Kidney (tissue), 13 donors: ENCODE measurements at regions not wholly inside any gene's neighbourhood (a gene's known extent, or its start where the extent isn't known, plus 50 kb on each side); places are given as distances from the start of the nearest gene placed in this dataset.

Experiments used
- DNase-seq, 5 donors: peaks; one replicate each; pipeline ENCODE4 v3.0.0-alpha.2; 2013 to 2020
- FAIRE-seq: peaks from 2 replicates; lab custom pipeline; 2012; peaks lifted over from hg19 to GRCh38; lab: Jason Lieb, UNC
- H3K27ac ChIP-seq, 2 donors: one replicate each; pipeline ENCODE4 v1.7.0; 2013; ENCODE audit warnings: low read depth in 2 of 2, low read length in 2 of 2, inconsistent platforms in 1 of 2
- H3K27me3 ChIP-seq: one replicate; pipeline ENCODE4 v1.7.1; 2013; ENCODE audit warnings: low read length, inconsistent platforms; ENCODE audit not compliant: control insufficient read depth, insufficient read depth
- H3K36me3 ChIP-seq, 3 donors: one replicate each; pipeline versions ENCODE4 v1.7.0 to v1.7.1; 2013; ENCODE audit warnings: low read length in 3 of 3, control low read depth in 1 of 3, inconsistent platforms in 1 of 3; ENCODE audit not compliant: insufficient read depth in 3 of 3, control insufficient read depth in 2 of 3
- H3K4me1 ChIP-seq, 3 donors: one replicate each; pipeline versions ENCODE4 v1.7.0 to v1.7.1; 2013; ENCODE audit warnings: low read length in 3 of 3, inconsistent platforms in 1 of 3, low read depth in 1 of 3; ENCODE audit not compliant: control insufficient read depth in 2 of 3, insufficient read depth in 2 of 3
- H3K4me3 ChIP-seq, 3 donors: one replicate each; pipeline versions ENCODE4 v1.7.0 to v1.8.1; 2013; ENCODE audit warnings: low read length in 3 of 3, control low read depth in 1 of 3, inconsistent platforms in 1 of 3
- H3K9ac ChIP-seq, 3 donors: one replicate each; pipeline versions ENCODE4 v1.7.0 to v1.7.1; 2013; ENCODE audit warnings: low read length in 3 of 3, control low read depth in 1 of 3, inconsistent platforms in 1 of 3
- H3K9me3 ChIP-seq, 3 donors: one replicate each; pipeline versions ENCODE4 v1.7.0 to v1.7.1; 2013; ENCODE audit warnings: low read length in 3 of 3, control low read depth in 1 of 3, inconsistent platforms in 1 of 3; ENCODE audit not compliant: control insufficient read depth in 2 of 3, insufficient read depth in 1 of 3
- intact Hi-C: fragments of 100-400 bp; cut with DNase I; formaldehyde crosslinking; loops from one replicate; pipeline ENCODE4 v1.11.1; 2022
- TF ChIP-seq, protein P1 (sequence below): IDR thresholded peaks from 3 replicates; pipeline ENCODE4 v1.5.1; 2012; ENCODE audit warnings: mild to moderate bottlenecking, moderate library complexity, borderline replicate concordance; ENCODE audit not compliant: insufficient read depth; ENCODE audit errors: extremely low read depth
- donor health status: control.
- donor health status: control.
- donor health status: control.
- donor health status: control.
- donor health status: control.
- donor health status: DM: yes; HTN: yes; CAD: no.
- donor health status: Normal renal cell carcinoma (clear cell type).

- H3K27me3 ChIP-seq = no peaks in the 10 kb centered on the region
- H3K36me3 ChIP-seq = no peaks in the 10 kb centered on the region
- no peak overlapping the region for H3K4me3 ChIP-seq
- TF ChIP-seq, protein P1, sequence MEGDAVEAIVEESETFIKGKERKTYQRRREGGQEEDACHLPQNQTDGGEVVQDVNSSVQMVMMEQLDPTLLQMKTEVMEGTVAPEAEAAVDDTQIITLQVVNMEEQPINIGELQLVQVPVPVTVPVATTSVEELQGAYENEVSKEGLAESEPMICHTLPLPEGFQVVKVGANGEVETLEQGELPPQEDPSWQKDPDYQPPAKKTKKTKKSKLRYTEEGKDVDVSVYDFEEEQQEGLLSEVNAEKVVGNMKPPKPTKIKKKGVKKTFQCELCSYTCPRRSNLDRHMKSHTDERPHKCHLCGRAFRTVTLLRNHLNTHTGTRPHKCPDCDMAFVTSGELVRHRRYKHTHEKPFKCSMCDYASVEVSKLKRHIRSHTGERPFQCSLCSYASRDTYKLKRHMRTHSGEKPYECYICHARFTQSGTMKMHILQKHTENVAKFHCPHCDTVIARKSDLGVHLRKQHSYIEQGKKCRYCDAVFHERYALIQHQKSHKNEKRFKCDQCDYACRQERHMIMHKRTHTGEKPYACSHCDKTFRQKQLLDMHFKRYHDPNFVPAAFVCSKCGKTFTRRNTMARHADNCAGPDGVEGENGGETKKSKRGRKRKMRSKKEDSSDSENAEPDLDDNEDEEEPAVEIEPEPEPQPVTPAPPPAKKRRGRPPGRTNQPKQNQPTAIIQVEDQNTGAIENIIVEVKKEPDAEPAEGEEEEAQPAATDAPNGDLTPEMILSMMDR = no peak
- FAIRE-seq = no peak
- H3K9me3 ChIP-seq = peaks cover 0 to 12% (median 0%) of the 10 kb centered on the region in 3 donors
- no peak for DNase-seq
- intact Hi-C loops = no loop called here
- no peak overlapping the region for H3K9ac ChIP-seq
- H3K4me1 ChIP-seq = no peaks in the 10 kb centered on the region
- no peak overlapping the region for H3K27ac ChIP-seq
Observed at GRCh38 chr21:35420656-35421055, 371.6 kb upstream of the RUNX1 start.

- no peak for FAIRE-seq
- TF ChIP-seq, protein P1 = no peak
- H3K27me3 ChIP-seq = no peaks in the 10 kb centered on the region
- H3K27ac ChIP-seq = no peak overlapping the region
- H3K36me3 ChIP-seq = no peaks in the 10 kb centered on the region
- intact Hi-C loops = no loop called here
- no peak overlapping the region for H3K4me3 ChIP-seq
- no peak overlapping the region for H3K9ac ChIP-seq
- peaks cover 0 to 12% (median 0%) of the 10 kb centered on the region in 3 donors for H3K9me3 ChIP-seq
- H3K4me1 ChIP-seq = no peaks in the 10 kb centered on the region
- no peak for DNase-seq
Observed at GRCh38 chr21:35417762-35418161, 368.7 kb upstream of the RUNX1 start.

GRCh38 chr21:35416866-35417489 lies 367.9 kb upstream of the RUNX1 start:
- no peaks in the 10 kb centered on the region for H3K4me1 ChIP-seq
- H3K27ac ChIP-seq = no peak overlapping the region
- H3K36me3 ChIP-seq = no peaks in the 10 kb centered on the region
- H3K9ac ChIP-seq = no peak overlapping the region
- FAIRE-seq (no peak), DNase-seq (no peak)
- peaks cover 0 to 7% (median 0%) of the 10 kb centered on the region in 3 donors for H3K9me3 ChIP-seq
- H3K4me3 ChIP-seq = no peak overlapping the region
- TF ChIP-seq, protein P1 = no peak
- no peaks in the 10 kb centered on the region for H3K27me3 ChIP-seq
- intact Hi-C loops = no loop called here
